SKM-1 treated with dmso at 0.1 percent for 144 hours (cell line): ENCODE measurements at regions not wholly inside any gene's neighbourhood (a gene's known extent, or its start where the extent isn't known, plus 50 kb on each side); places are given as distances from the start of the nearest gene placed in this dataset.
"Not testable (repeated sequence)": the region's sequence is repeated elsewhere in the genome, so short reads cannot be mapped to it uniquely, and the experiment has no call there.

Source experiments
- DNase-seq: peaks from one replicate; lab custom pipeline; 2025; ENCODE audit not compliant: unreplicated experiment; lab: John Stamatoyannopoulos, UW

- DNase-seq, result no peak
Measured at GRCh38 chr10:108392286-108392685, 1227.8 kb upstream of the SORCS1 start.

GRCh38 chr10:108388706-108389105 lies 1224.2 kb upstream of the SORCS1 start:
- DNase-seq, result no peak

GRCh38 chr10:108385963-108386362 lies 1221.5 kb upstream of the SORCS1 start:
- DNase-seq, result no peak

GRCh38 chr10:108384378-108384777 lies 1219.9 kb upstream of the SORCS1 start:
- no peak for DNase-seq

GRCh38 chr10:108378779-108379178 lies 1214.3 kb upstream of the SORCS1 start:
- no peak for DNase-seq

- DNase-seq, result no peak
Measured at GRCh38 chr10:108375691-108376090, 1211.2 kb upstream of the SORCS1 start.

GRCh38 chr10:108374991-108375390 lies 1210.5 kb upstream of the SORCS1 start:
- DNase-seq, result no peak

GRCh38 chr10:108365541-108365940 lies 1201.0 kb upstream of the SORCS1 start:
- DNase-seq, result no peak

GRCh38 chr10:108363576-108363975 lies 1199.1 kb upstream of the SORCS1 start:
- no peak for DNase-seq

- no peak for DNase-seq
Measured at GRCh38 chr10:108362961-108363360, 1198.5 kb upstream of the SORCS1 start.

- no peak for DNase-seq
Measured at GRCh38 chr10:108362296-108362695, 1197.8 kb upstream of the SORCS1 start.

- DNase-seq, result no peak
Measured at GRCh38 chr10:108360187-108360586, 1195.7 kb upstream of the SORCS1 start.

- DNase-seq, result no peak
Measured at GRCh38 chr10:108358912-108359311, 1194.4 kb upstream of the SORCS1 start.

- DNase-seq, result no peak
Measured at GRCh38 chr10:108352771-108353170, 1188.3 kb upstream of the SORCS1 start.

GRCh38 chr10:108348215-108348614 lies 1183.7 kb upstream of the SORCS1 start:
- no peak for DNase-seq

- DNase-seq, result no peak
Measured at GRCh38 chr10:108346066-108346465, 1181.6 kb upstream of the SORCS1 start.

GRCh38 chr10:108338146-108338545 lies 1173.6 kb upstream of the SORCS1 start:
- DNase-seq, result no peak

- no peak for DNase-seq
Measured at GRCh38 chr10:108336836-108337235, 1172.3 kb upstream of the SORCS1 start.

GRCh38 chr10:108327706-108328105 lies 1163.2 kb upstream of the SORCS1 start:
- DNase-seq, result no peak

- DNase-seq, result no peak
Measured at GRCh38 chr10:108323274-108323798, 1158.8 kb upstream of the SORCS1 start.

GRCh38 chr10:108319434-108320222 lies 1155.1 kb upstream of the SORCS1 start:
- DNase-seq, result no peak

GRCh38 chr10:108315636-108316035 lies 1151.1 kb upstream of the SORCS1 start:
- DNase-seq, result not testable (repeated sequence)

- DNase-seq, result no peak
Measured at GRCh38 chr10:108307925-108308312, 1143.4 kb upstream of the SORCS1 start.
